GM21737 (cell line): ENCODE measurements at regions not wholly inside any gene's neighbourhood (a gene's known extent, or its start where the extent isn't known, plus 50 kb on each side); places are given as distances from the start of the nearest gene placed in this dataset.

Experiments used
- ATAC-seq: cut with Tn5 transposase; IDR thresholded peaks from one replicate; pipeline ENCODE4 v1.9.1; 2021; ENCODE audit warnings: mild to moderate bottlenecking, moderate library complexity; ENCODE audit not compliant: unreplicated experiment

- no peak for ATAC-seq
Observed at GRCh38 chr10:31720546-31720945, 208.1 kb downstream of the ARHGAP12 start.

- no peak for ATAC-seq
Observed at GRCh38 chr10:31709476-31709875, 219.2 kb downstream of the ARHGAP12 start.

- no peak for ATAC-seq
Observed at GRCh38 chr10:31709028-31709427, 219.6 kb downstream of the ARHGAP12 start.

GRCh38 chr10:31708474-31708873 lies 220.2 kb downstream of the ARHGAP12 start:
- no peak for ATAC-seq

- ATAC-seq = peak; percentile 11
Observed at GRCh38 chr10:31708046-31708445, 220.6 kb downstream of the ARHGAP12 start.

GRCh38 chr10:31707093-31708039 lies 221.3 kb downstream of the ARHGAP12 start:
- peak; percentile 85 for ATAC-seq

- ATAC-seq = no peak
Observed at GRCh38 chr10:31706464-31707092, 222.1 kb downstream of the ARHGAP12 start.

GRCh38 chr10:31705136-31705535 lies 223.5 kb downstream of the ARHGAP12 start:
- ATAC-seq = no peak

- no peak for ATAC-seq
Observed at GRCh38 chr10:31704195-31704594, 224.4 kb downstream of the ARHGAP12 start.

- ATAC-seq = no peak
Observed at GRCh38 chr10:31702954-31703353, 225.7 kb downstream of the ARHGAP12 start.

GRCh38 chr10:31702005-31702404 lies 226.6 kb downstream of the ARHGAP12 start:
- no peak for ATAC-seq

GRCh38 chr10:31701546-31701945 lies 227.1 kb downstream of the ARHGAP12 start:
- no peak for ATAC-seq

GRCh38 chr10:31700181-31700611 lies 228.4 kb downstream of the ARHGAP12 start:
- ATAC-seq = no peak

GRCh38 chr10:31698181-31698830 lies 230.3 kb downstream of the ARHGAP12 start:
- no peak for ATAC-seq

GRCh38 chr10:31697271-31698180 lies 231.1 kb downstream of the ARHGAP12 start:
- no peak for ATAC-seq

GRCh38 chr10:31694929-31695837 lies 233.4 kb downstream of the ARHGAP12 start:
- no peak for ATAC-seq

- ATAC-seq = no peak
Observed at GRCh38 chr10:31694126-31694685, 234.4 kb downstream of the ARHGAP12 start.

GRCh38 chr10:31693491-31693890 lies 235.1 kb downstream of the ARHGAP12 start:
- ATAC-seq = no peak

- ATAC-seq = no peak
Observed at GRCh38 chr10:31689233-31689632, 239.4 kb downstream of the ARHGAP12 start.
